Fibroblast of skin of back (primary cell): ENCODE measurements at regions not wholly inside any gene's neighbourhood (a gene's known extent, or its start where the extent isn't known, plus 50 kb on each side); places are given as distances from the start of the nearest gene placed in this dataset.

ENCODE experiments used
- DNase-seq: peaks from one replicate; pipeline ENCODE4 v3.0.0-alpha.2; 2013

- DNase-seq = peak; percentile 44
These were observed 455.4 kb downstream of the EBF1 start for GRCh38 chr5:158644301-158644700.

- DNase-seq = no peak
These were observed 455.9 kb downstream of the EBF1 start for GRCh38 chr5:158643840-158644239.

DNA sequence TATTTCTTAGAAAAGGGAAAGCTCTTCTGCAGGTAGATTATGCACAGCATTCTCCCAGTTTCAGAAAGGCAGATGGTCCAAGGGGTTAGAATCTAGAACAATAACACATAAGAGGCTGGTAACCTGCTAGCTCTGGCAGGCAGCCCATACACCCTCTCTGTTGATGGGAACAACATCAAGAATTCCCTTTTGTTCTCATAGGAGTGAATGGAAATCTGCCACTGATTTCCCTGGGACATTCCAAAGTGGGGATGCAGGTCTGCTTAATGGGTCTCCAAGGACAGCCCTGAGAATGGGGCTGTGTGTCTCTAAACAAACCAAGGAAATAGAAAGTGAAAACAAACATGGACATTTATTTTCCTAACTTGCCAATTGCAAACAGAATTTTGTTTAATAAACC lies 456.8 kb downstream of the EBF1 start:
- no peak for DNase-seq

DNA sequence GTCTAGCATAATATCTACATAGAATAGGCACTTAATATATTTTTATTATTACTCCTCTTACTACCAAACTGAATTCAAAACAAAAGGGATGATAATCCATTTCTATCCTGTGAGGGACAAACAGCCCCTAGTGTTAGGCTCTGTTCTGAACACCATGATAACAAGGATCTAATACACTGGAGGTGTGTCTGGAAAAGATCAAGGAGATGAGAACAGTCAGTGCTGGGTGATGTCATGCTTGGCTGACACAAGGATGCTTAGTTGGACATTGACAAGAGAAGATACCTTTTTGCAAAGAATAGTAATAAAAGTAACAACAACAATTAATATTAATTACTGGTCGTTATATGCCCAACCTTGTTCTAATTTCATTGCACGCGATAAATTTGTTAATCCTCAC lies 458.7 kb downstream of the EBF1 start:
- no peak for DNase-seq

GRCh38 chr5:158640593-158640980 lies 459.1 kb downstream of the EBF1 start:
- DNase-seq = peak; percentile 71

- DNase-seq = peak; percentile 68
These were observed 459.7 kb downstream of the EBF1 start for GRCh38 chr5:158639881-158640592.

DNA sequence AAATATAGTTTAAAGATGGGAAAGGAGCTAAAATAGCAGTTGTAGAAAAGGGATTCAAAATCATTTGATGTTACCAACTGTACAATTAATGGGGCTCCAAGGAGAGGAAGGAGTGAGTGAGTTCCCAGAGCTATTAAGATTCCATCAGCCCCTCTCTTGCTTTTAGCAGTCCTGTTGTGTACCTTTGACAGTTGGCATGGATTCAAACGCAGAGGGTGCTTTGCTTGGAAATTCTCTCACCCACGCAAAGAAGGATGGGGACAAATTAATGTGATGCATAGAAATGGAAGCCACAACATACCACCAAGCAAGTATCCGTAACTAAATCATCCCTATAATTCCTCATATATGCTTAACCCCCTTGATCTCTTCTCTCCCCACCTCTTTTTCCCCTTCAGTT lies 461.3 kb downstream of the EBF1 start:
- no peak for DNase-seq

- DNase-seq = no peak
These were observed 462.7 kb downstream of the EBF1 start for GRCh38 chr5:158637039-158637438.

DNA sequence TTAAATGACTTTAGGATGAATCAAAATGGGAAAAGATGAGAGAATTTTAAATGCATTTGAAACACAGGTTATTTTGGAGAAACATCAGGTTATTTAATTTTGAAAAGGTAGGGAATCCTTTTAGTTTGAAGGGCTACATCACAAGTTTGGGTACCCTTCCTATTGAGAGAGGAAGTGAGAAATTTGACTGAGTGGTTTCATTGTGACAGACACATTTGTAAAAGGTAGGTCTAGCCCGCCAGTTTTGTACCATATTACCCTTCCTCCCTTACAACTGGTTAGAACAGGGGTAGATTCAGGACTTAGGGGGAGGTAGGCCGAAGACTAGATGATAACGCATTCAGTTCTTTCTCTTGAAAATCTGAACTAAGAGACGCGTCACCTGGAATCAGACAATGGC lies 464.2 kb downstream of the EBF1 start:
- DNase-seq = no peak

DNA sequence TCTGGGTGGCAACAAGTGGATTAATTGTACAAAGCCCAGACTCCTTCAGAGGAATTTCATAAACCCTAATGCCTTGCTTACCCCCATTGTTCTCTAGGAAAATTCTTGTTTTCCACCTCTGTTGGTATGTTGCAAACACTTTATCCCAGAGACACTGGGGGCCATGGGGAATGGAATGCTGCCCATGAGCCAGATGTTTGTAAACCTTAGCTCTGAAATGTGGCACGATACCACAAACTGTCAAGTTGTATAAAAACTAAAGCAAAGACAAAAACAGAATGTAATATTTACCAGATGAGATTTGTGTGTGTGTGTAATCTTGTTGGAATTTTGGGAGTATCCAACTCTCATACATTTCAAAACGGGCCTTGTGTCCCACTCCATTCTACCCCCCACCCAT lies 465.0 kb downstream of the EBF1 start:
- peak; percentile 49 for DNase-seq

DNA sequence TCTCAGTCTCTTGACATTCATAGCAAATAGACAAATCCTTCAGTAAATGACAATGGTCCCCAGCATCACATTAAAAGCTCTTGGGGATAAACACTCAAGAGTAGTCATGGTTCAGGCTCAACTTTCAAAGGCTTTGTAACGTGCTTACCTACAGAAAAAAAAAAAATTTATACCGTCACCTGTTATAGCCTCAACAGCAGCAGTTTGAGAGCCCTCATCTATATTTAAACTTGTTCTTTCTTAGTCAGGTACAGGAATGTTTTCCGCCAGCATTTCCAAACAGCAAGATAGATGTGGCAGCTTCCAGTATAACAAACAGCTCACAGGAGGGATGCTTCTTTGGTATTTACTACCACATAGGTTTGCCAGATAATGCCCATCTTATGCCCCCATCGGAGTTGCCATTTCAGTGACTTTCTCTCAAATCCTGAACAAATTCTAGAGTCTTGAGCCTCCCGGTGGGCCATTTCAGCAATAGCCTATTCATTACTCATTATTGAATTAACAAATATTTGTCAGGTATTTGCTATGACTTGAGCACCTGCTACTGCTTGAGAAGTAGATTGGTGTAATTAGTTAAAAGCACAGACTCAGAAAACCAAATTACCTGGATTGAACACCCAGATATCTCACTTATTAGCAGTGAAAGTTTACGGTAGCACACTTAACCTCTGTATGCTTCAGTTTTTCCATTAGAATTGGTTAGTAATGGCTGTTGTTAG lies 470.0 kb downstream of the EBF1 start:
- DNase-seq = no peak

- peak; percentile 69 for DNase-seq
These were observed 473.0 kb downstream of the EBF1 start for GRCh38 chr5:158626718-158627117.

GRCh38 chr5:158623971-158624370 lies 475.7 kb downstream of the EBF1 start:
- DNase-seq = no peak

- no peak for DNase-seq
These were observed 478.3 kb downstream of the EBF1 start for GRCh38 chr5:158621391-158621790.

- peak; percentile 56 for DNase-seq
These were observed 480.5 kb downstream of the EBF1 start for GRCh38 chr5:158619083-158619788.

GRCh38 chr5:158618256-158618655 lies 481.5 kb downstream of the EBF1 start:
- DNase-seq = no peak

GRCh38 chr5:158616707-158617106 lies 483.0 kb downstream of the EBF1 start:
- DNase-seq = no peak

DNA sequence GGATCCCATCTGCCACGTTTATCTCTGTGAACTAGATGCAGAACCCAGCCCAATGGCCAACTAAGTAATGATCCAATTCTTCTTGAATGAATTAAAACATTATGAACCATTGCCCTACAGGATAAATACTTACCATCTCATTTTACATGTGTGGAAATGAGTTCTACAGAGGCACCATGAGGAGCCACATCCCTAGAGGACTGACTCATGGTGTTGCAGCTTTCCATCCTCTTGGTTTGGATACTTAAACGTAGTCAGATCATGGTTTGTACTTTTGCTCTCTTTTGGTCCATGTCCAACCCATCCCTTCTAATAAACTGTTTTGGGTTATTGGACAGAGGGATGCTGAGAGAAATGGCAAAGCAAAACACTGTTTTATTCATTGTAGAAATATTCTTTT lies 484.8 kb downstream of the EBF1 start:
- peak; percentile 40 for DNase-seq

- DNase-seq = peak; percentile 59
These were observed 488.1 kb downstream of the EBF1 start for GRCh38 chr5:158611581-158611980.

GRCh38 chr5:158610051-158610415 lies 489.7 kb downstream of the EBF1 start:
- DNase-seq = peak; percentile 73

- peak; percentile 82 for DNase-seq
These were observed 490.2 kb downstream of the EBF1 start for GRCh38 chr5:158609333-158610050.

- no peak for DNase-seq
These were observed 492.6 kb downstream of the EBF1 start for GRCh38 chr5:158607088-158607487.

DNA sequence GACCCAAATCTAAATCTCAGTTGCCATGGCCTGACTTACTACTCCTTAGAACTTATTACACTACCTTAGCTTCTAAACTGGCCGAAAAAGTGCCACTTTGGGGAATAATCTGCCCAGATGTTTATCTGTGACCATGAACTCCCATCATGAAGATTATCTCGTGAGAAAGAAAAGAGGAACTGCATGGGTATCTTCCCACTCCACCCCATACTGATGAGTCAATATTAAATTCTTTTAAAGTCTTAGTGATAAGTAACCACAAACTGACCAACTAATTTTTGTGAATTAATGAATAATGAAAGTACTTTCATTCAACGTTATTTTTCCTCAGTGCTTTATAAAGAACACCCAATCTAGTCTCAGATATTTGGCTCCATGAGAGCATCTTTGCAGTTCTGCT lies 493.5 kb downstream of the EBF1 start:
- peak; percentile 22 for DNase-seq
